NCI-H2171 (cell line): ENCODE measurements at regions not wholly inside any gene's neighbourhood (a gene's known extent, or its start where the extent isn't known, plus 50 kb on each side); places are given as distances from the start of the nearest gene placed in this dataset.
"Not testable (repeated sequence)": the region's sequence is repeated elsewhere in the genome, so short reads cannot be mapped to it uniquely, and the experiment has no call there.

Source experiments
- DNase-seq: peaks from one replicate; lab custom pipeline; 2025; lab: John Stamatoyannopoulos, UW

DNA sequence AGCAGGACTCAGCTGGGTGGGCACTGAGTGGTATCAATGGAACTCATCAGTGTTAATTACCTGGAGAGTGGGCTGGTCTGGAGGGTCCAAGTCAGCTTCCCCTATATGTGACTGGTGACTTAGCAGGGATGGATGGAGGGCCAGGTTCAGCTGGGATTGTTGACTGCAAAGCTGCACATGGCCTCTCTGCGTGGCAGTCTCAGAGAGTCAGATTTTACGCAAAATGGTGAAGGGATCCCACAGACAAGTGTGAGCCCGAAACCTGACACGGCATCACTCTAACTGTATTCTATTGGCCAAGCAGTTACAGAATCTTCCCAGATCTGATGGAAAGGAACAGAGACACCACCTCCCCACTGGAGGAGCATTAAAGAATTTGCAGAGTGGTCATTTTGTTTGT, 716.0 kb upstream of the TBX3 start:
- no peak for DNase-seq

DNA sequence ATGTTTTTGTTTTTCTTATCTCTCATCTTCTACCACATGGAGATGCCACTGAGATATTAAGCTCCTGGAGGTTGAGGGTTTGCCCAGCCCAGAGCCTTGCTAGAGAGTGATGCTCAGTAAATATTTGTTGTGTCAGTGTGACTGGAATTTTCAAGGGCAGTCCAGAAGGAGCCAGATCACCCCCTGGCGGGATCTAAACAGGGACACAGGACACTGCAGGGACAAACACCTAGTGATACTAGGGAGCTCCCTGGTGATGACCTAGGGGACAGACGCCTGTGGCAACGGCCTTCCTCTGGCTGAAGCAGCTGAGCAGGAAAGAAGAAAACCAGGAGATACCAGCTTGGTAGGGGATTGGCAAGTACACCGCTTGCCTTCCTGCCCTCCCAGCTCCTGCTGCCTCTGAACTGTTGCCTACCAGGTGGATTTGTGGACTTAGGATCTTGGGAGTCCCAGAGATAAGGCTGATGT, 714.4 kb upstream of the TBX3 start:
- no peak for DNase-seq

GRCh38 chr12:115396567-115396966, 712.6 kb upstream of the TBX3 start:
- DNase-seq: no peak

- DNase-seq: no peak
Observed at GRCh38 chr12:115394496-115395220, 710.7 kb upstream of the TBX3 start.

DNA sequence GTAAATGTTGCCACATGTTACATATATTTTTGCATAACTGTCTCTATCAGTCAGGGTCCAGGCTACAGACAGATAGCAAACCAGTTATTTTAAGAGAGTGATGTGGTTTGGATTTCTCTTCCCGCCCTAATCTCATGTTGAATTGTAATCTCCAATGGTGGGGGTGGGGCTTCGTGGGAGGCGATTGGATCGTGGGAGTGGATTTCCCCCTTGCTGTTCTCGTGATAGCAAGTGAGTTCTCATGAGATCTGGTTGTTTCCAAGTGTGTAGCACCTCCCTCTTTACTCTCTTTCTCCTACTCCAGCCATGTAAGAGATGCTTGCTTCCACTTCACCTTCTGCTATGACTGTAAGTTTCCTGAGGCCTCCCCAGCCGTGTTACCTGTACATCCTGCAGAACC, 704.2 kb upstream of the TBX3 start:
- DNase-seq: no peak

DNA sequence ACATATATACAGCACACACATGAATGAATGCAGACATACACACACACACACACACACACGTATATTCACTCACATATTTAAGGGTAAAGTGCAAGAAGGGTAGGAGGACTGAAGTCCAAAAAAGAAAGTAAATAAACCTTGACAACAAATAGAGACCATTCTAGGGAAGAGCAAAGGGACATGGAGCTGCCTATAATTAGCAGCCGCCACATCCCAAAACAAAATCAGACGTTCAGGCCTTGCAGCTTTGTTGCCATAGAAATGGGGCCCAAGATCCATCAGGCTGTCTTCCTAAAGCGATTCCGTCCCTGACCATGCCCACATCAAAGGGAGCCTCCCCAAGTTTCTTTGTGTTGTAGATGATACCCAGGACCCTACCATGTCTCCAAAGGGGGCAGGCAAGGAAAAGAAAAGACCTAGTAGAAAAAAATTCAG, 703.5 kb upstream of the TBX3 start:
- no peak for DNase-seq

DNA sequence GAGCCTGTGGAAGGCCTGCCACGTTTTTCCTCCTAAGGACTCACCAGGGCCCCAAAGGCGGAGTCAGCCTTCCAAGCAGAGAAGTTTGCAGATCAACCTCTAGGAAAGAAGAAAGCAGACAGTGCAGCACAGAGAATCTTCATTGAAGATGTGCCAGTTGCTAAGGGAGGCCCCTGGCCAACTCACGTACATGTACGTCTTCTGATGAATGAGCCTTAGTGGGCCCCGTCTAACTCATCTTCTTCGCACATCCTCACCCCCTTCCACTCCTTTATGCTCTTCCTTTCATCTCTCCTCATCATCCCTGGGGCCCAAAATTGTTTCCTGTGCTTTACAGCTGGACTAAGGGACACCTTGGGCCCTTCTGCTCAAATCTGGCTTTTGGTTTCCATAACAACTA, 703.0 kb upstream of the TBX3 start:
- no peak for DNase-seq

DNA sequence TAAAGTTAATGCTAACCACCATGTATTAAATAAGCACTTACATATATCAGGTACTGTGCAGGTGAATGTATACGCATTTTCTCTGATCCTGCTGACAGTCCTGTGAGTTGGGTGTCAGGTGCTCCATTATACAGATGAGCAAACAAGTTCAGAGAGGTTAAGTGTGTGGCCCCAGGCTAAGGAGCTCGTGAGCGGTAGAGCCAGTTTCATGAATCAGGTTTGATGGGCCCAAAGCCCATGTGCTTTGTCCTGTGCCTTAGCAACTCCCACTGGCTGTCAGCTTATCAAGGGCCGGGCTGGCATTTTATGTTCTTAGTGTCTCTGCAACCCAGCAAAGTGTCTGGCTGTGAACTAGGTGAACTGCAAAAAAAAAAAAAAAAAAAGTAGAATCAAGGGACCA, 701.2 kb upstream of the TBX3 start:
- no peak for DNase-seq

DNA sequence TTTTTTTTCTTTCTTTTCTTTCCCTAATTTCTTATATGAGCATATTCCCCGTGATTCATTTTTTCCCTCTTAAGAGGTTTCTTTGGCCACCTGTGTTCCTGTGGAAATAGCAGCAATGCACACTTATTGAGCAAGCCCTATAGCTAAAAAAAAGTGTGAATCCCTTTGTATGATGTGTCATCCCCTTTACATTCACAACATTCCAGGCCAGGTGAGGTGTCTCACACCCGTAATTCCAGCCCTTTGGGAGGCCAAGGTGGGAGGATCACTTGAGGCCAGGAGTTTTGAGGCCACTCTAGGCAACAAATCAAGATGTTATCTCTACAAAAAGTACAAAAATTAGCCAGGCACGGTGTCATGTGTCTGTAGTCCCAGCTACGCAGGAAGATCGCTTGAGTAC, 700.4 kb upstream of the TBX3 start:
- DNase-seq: no peak

GRCh38 chr12:115383668-115384067, 699.7 kb upstream of the TBX3 start:
- no peak for DNase-seq

DNA sequence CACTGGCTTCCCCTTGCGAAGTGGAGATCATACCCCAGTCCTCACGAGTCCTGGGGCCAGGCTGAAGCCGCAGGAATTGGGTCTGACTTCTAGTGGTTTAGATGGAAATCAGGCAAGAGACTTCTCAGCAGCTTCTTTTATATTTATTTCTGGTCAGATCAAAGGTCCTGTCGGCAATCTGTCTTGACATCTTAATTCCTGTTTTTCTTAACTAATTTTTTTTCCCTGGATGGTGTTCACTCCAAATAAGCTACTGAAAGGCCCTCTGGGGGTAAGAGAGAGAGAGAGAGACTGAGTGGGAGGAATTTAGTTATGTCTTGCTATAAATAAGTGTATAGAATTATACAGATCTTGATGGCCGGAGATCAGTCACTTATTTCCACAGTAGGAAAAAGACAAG, 698.7 kb upstream of the TBX3 start:
- no peak for DNase-seq

GRCh38 chr12:115380546-115381120, 696.7 kb upstream of the TBX3 start:
- no peak for DNase-seq

GRCh38 chr12:115378291-115378690, 694.3 kb upstream of the TBX3 start:
- DNase-seq: no peak

- DNase-seq: no peak
Observed at GRCh38 chr12:115377779-115378178, 693.8 kb upstream of the TBX3 start.

GRCh38 chr12:115377230-115377629, 693.3 kb upstream of the TBX3 start:
- no peak for DNase-seq

DNA sequence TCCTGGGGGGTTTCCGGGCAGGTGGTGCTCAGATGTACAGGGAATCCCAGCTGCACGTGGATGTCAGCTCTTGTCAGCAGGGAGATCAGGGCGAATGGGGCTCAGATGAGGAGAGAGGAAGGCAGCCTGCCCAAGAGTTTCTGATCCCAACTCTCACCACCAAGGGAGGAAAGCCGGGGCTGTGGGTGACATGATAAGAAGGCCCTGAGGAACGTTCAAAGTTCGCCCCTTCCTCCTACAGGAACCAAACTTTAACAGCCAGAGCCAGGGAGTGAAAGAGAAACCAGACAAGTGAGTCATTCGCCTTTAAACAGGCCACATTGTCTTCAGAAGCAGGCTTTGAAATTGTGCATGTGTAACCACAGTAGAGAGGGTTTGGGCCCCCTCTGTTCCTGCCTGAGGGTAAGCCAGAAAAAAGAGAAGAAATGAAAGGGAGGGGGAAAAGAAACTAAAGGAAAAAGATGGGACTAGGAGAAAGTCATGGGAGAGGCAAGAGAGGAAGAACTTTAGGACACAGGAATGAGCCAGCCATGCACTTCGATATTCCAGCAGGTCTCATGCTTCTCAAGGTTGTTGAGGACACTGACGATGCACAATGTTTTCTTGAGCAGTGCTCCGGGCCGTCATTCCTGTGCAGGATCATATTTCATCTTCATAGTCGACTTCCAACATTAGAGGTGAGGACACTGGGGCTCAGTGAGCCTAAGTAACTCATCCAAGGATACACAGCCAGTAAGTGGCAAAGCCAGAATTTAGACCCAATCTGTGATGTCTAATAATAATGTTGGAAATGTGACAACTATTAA, 691.4 kb upstream of the TBX3 start:
- no peak for DNase-seq

DNA sequence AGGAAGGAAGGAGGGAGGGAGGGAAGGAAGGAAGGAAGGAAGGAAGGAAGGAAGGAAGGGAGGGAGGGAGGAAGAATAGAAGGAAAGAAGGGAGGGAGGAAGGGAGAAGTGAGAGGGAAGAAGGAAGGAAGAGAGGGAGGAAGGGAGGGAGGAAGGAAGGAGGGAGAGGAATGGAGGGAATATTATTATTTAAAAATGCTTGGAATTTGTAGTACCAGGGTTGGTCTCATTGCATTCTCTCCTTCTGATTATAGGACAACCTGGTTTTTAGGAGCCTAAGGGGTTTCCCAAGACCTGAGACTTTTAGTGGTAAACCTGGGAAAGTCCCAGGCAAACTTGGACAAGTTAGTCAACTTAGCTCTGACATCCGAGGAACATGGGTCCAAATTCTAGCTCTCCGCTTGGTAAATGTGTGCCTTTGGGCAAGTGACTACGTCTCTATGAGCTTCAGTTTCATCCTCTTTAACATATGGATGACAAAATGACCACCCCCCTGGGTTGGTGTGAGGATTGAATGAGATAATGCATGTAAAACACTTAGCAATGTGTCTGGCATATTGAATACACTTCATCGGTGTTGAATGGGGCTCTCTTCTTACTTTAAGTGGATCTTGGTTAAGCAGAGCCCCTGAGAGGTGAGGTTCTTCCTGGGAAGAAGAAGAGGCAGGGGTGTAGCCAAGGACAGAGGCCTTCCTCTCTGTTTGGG, 690.7 kb upstream of the TBX3 start:
- DNase-seq: no peak

- no peak for DNase-seq
Observed at GRCh38 chr12:115371711-115372110, 687.7 kb upstream of the TBX3 start.

- no peak for DNase-seq
Observed at GRCh38 chr12:115370650-115371049, 686.7 kb upstream of the TBX3 start.

DNA sequence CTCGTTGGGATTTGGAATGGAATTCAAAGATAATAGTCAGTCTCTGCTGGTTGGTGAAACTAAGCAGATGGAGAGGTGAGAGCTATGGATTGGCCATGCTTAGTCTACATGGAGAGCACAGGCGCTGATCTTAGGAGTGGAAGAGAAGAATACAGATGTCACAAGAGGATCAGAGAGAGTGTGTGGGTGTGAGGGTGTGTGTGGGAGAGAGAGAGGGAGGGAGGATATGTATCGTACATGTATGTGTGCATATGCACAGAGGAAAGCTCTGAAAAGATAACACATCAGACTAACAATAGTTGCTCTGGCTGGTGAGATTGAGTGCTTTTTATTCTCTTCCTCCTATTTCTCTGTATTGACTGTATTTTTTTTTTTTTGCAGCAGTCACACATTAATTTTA, 686.2 kb upstream of the TBX3 start:
- DNase-seq: no peak

- DNase-seq: not testable (repeated sequence)
Observed at GRCh38 chr12:115366277-115366676, 682.3 kb upstream of the TBX3 start.

DNA sequence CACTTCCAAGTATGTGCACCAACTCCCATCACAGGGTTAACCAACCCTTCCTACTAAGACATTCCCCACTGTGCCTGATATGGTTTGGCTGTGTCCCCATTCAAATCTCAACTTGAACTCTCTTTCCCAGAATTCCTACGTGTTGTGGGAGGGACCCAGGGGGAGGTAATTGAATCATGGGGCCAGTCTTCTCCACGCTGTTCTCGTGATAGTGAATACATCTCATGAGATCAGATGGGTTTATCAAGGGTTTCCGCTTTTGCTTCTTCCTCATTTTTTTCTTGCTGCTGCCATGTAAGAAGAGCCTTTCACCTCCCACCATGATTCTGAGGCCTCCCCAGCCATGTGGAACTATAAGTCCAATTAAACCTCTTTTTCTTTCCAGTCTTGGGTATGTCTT, 681.8 kb upstream of the TBX3 start:
- DNase-seq: not testable (repeated sequence)
